ENCODE measurements at regions not wholly inside any gene's neighbourhood (a gene's known extent, or its start where the extent isn't known, plus 50 kb on each side); places are given as distances from the start of the nearest gene placed in this dataset.

- Histone ChIP-seq H3K27ac (no peak overlapping the region), H3K4me1 (ENCODE audit: control insufficient read depth in 1 of 2, insufficient read depth in 1 of 2, low read depth in 1 of 2, low read length in 1 of 2) (no peaks in the 10 kb centered on the region), H3K4me3 (ENCODE audit: low read depth in 1 of 2, low read length in 1 of 2) (no peak overlapping the region), H3K27me3 (no peaks in the 10 kb centered on the region), H3K36me3 (no peaks in the 10 kb centered on the region), H3K9me3 (no peaks in the 10 kb centered on the region)
- TF ChIP-seq, protein P1, sequence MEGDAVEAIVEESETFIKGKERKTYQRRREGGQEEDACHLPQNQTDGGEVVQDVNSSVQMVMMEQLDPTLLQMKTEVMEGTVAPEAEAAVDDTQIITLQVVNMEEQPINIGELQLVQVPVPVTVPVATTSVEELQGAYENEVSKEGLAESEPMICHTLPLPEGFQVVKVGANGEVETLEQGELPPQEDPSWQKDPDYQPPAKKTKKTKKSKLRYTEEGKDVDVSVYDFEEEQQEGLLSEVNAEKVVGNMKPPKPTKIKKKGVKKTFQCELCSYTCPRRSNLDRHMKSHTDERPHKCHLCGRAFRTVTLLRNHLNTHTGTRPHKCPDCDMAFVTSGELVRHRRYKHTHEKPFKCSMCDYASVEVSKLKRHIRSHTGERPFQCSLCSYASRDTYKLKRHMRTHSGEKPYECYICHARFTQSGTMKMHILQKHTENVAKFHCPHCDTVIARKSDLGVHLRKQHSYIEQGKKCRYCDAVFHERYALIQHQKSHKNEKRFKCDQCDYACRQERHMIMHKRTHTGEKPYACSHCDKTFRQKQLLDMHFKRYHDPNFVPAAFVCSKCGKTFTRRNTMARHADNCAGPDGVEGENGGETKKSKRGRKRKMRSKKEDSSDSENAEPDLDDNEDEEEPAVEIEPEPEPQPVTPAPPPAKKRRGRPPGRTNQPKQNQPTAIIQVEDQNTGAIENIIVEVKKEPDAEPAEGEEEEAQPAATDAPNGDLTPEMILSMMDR (IDR thresholded peaks at IDR 0.05) = no peak
These were observed 153.2 kb downstream of the LYPLAL1 start for GRCh38 chr1:219326843-219327242.

- Histone ChIP-seq H3K4me1 (ENCODE audit: control insufficient read depth in 1 of 2, insufficient read depth in 1 of 2, low read depth in 1 of 2, low read length in 1 of 2) (no peaks in the 10 kb centered on the region), H3K9me3 (no peaks in the 10 kb centered on the region), H3K27me3 (no peaks in the 10 kb centered on the region), H3K4me3 (ENCODE audit: low read depth in 1 of 2, low read length in 1 of 2) (no peak overlapping the region), H3K36me3 (no peaks in the 10 kb centered on the region), H3K27ac (no peak overlapping the region)
- TF ChIP-seq, protein P1 (IDR thresholded peaks at IDR 0.05) = no peak
These were observed 151.7 kb downstream of the LYPLAL1 start for GRCh38 chr1:219325368-219325742.

DNA sequence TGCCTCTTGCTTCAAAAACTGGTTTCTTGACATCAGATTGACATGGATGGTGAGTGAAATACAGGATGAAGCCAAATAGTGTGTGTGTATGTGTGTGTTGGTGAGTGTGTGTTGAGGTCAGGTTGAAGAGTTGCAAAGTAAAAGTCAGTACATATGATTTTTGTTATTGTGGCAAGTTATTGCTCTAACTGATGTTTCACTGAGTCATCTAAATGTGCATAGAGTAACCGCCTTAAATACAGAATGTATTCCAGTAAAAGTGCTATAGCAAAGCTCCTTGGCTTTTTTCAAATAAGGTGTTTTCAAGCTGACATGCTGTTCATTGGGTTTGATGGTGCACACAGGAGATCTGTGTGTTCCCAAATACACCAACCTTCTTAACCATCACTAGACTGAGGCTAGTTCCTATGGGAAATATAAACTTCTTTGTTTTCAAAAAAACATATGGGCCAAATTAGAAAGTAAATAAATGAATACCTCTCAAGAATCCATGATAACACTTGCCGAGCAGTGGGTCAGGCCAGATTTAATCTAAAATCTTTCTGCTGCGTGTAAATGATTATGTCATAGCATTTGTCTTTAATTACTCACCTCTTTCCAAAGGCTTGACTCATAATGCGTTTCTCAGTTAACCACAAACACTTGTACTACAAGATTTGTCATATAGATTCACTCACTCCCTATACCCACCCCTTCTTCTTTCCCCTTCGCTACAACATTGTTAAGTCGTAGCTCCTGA, 151.1 kb downstream of the LYPLAL1 start:
- Histone ChIP-seq H3K27me3 (no peaks in the 10 kb centered on the region), H3K4me3 (ENCODE audit: low read depth in 1 of 2, low read length in 1 of 2) (no peak overlapping the region), H3K27ac (no peak overlapping the region), H3K36me3 (no peaks in the 10 kb centered on the region), H3K4me1 (ENCODE audit: control insufficient read depth in 1 of 2, insufficient read depth in 1 of 2, low read depth in 1 of 2, low read length in 1 of 2) (no peaks in the 10 kb centered on the region), H3K9me3 (no peaks in the 10 kb centered on the region)
- TF ChIP-seq, protein P1 (IDR thresholded peaks at IDR 0.05) = no peak

DNA sequence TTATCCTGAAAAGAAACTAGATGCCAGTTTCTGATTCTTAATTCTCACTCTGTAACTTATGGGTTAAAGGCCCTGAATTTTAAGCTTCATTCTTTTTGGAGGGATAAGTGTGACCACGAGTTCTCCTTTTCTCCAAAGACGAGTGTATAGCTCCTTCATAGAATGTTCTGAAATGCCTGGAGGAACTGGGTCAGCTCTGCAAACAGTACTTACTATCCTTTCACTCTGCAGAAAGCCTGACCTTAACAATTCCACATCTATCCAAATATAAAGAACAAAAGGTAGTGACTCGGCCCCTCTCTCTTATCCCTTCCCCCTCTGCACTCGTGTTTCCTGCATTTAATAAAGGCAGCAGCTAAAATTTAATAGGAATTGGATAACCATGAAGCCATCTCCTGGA, 150.5 kb downstream of the LYPLAL1 start:
- Histone ChIP-seq H3K27ac (no peak overlapping the region), H3K36me3 (no peaks in the 10 kb centered on the region), H3K9me3 (no peaks in the 10 kb centered on the region), H3K27me3 (no peaks in the 10 kb centered on the region), H3K4me3 (ENCODE audit: low read depth in 1 of 2, low read length in 1 of 2) (no peak overlapping the region), H3K4me1 (ENCODE audit: control insufficient read depth in 1 of 2, insufficient read depth in 1 of 2, low read depth in 1 of 2, low read length in 1 of 2) (no peaks in the 10 kb centered on the region)
- TF ChIP-seq, protein P1 (IDR thresholded peaks at IDR 0.05) = no peak

GRCh38 chr1:219323426-219323825, 149.7 kb downstream of the LYPLAL1 start:
- no peaks in the 10 kb centered on the region for H3K4me1 ChIP-seq (ENCODE audit: control insufficient read depth in 1 of 2, insufficient read depth in 1 of 2, low read depth in 1 of 2, low read length in 1 of 2)
- no peaks in the 10 kb centered on the region for H3K27me3 ChIP-seq
- H3K27ac ChIP-seq = no peak overlapping the region
- TF ChIP-seq, protein P1 (IDR thresholded peaks at IDR 0.05) = no peak
- no peak overlapping the region for H3K4me3 ChIP-seq (ENCODE audit: low read depth in 1 of 2, low read length in 1 of 2)
- H3K36me3 ChIP-seq = no peaks in the 10 kb centered on the region
- H3K9me3 ChIP-seq = no peaks in the 10 kb centered on the region

Data from neutrophil (primary cell).